NOMO-1 (cell line): ENCODE measurements at regions not wholly inside any gene's neighbourhood (a gene's known extent, or its start where the extent isn't known, plus 50 kb on each side); places are given as distances from the start of the nearest gene placed in this dataset.

Experiments
- DNase-seq, 2 experiments: peaks; one replicate each; lab custom pipeline; 2025; ENCODE audit not compliant: unreplicated experiment in 2 of 2; lab: John Stamatoyannopoulos, UW

DNA sequence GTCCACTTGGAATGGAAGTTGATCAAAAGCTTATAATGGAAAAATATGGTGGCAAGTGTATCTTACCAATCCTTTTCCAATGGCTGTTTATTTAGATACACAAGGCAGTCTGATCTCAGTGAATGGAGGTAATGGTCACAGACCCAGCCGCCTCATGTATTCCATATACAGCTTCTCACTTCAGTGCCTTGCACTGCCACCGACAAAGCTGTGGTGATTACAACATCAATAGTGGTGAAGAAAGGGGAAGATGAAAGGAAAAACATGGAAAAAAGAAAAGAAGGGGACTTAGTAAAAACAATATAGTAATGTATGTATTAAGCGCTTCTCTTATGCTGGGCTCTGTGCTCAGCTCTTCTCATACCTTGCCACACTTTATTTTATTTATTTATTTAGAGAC lies 297.3 kb upstream of the RASA1 start:
- peak in 1 of 2 experiments; percentile 16 for DNase-seq

DNA sequence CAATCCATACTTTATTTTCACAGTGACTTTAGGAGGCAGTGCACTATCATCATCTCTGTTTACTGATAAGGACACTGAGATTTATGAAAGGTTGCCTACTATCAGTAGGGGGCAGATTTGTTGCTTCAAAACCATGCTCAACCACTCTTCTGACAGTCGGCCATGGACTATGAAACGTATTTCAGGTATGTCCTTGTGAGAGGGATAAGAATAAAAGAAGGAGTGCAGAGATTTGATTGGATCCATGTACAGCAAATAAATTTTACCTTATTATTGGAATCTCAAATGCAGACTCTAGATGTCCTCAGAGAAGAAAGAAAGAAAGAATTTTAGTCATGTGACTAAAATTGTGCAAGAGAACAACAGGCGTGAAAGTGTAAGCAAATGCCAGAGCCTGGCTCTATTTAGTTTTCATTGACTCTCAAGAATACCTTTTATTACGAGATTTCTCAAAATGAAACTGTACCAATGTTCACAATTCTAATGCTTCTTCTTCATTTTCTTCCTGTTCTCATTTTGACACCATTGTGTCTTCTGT lies 296.6 kb upstream of the RASA1 start:
- DNase-seq, result peak; percentile 22 to 57

DNA sequence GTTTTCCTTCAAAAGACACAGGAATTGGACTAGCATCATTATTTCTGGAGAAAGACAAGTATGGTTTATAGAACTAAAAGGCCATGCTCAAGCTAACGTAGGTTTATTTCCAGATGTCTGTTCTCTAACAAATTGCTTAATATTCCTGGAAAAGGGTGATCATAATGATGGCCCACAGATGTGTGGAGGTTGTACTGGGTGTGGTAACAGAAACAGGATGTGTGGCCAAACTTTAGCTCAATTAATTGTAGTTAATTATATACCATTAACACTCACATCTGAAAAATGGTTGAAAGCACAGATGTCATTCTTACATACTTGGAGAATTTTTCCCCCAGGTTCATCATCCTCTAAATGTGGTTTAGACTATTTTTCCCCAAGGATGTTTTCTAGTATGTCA lies 292.7 kb upstream of the RASA1 start:
- DNase-seq, result peak; percentile 65 to 76

DNA sequence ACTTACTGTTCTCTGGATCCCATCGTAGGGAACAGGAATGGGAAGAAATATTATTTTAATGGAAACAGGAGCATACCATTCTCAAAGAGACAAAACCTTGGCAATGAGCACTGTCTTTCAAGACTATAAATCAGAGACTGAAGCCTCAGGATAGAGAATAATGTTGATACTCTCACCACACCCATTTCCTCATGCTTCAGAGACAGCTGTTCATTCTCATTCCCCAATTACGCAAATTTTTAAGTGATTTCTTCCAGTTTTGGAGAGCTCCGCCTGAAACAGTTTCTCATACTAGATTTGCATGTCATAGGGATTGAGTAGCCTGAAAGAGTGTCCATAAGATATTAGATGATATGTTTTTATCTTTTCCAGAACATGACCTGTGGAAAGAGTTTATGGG lies 290.5 kb upstream of the RASA1 start:
- DNase-seq, result peak; percentile 71 to 77

DNA sequence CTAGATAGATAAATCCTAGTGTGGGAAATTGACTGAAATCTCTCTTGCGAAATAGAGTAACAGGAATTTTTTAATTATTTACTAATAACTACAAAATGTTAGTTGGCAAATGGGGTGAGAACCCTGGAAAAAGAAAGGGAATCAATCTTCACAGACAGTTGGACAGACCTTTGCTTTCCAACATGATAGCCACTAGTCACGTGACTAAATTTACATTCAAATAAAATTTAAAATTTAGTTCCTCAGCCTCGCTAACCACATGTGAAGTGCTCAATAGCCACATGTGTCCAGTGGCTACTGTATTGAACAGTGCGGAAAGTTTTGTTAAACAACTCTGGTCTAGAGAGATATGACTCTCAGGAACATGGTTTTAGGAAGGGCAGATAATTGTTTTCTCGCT lies 289.9 kb upstream of the RASA1 start:
- DNase-seq, result no peak

DNA sequence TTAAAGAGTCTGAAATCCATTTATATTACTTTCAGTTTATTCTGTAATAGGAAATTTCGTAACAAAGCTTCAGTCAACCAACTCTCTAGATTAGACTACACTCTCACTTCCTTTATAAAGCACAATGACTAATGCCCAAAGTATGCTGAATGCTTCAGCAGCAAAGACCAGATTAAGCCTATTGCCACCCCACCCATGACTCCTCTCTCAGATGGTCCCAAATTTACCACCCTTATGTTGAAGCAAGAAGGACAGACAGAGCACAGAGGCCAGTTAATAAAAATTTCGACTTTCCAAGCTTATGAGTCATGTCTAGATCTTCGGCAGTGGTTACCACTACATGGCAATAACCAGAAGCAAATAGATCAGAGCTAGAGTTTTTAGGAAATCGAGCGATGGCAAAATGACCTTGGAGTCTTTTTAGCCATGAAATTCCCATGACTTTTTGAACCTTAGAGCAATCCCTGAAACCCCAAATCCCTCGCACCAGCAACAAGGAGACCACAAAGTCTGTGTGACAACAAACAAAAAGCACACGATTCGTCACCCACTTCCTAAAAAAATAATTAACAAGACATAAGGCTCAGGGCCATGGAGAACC lies 287.8 kb upstream of the RASA1 start:
- peak; percentile 81 to 99 for DNase-seq

DNA sequence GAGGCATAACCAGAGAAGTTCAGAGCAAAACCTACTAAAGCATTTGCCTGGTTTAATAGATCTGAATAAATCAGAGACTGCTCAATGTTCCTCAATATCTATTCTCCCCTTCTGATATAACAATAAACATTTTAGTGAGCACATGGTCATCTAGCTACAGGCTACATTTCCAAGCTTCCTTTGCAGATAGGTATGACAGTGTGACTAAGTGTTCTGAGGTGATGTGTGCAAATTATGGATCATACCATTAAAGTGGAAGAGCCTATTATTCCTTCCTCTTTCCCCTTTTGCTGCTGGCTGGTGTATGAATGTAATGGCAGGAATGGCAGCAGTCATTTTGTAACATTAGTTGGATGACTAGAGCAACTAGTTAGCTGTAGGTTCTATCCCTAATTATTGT lies 285.8 kb upstream of the RASA1 start:
- DNase-seq, result no peak

DNA sequence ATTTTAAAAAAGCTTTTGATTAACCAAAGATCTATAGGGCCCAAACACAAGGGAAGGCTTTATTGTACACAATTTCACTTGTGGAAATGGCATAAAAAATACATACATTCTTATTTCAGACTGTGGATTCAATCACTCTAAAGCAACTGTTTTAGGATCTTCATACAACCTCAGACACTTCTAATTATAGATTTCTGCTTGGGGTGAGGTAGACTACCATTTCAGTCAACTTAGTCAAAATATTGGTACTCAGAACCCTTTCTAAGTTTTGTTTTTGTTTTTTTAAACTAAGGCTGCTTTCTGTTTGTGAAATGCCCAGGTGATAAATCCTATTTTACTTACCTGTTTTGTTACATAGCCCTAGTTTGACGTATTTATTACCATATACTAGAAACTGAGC lies 284.5 kb upstream of the RASA1 start:
- DNase-seq, result no peak

DNA sequence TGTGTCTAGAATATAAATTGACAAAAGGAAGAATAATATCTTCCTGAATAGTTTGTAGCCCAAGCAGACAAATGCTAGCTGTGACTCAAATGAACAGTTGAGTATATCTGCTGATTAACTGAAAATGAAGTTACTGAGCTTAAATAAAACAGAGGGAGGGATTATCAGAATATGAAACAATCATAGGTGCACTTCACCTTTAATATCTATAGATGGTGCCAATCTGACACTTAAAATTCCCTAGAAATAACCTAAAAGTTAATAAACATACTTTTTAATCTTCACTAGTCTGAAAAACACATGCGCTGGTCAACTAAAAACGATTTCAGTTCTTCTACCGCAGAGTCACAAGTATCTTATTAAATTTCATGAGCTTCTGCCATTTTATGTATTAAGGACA lies 280.8 kb upstream of the RASA1 start:
- no peak for DNase-seq

DNA sequence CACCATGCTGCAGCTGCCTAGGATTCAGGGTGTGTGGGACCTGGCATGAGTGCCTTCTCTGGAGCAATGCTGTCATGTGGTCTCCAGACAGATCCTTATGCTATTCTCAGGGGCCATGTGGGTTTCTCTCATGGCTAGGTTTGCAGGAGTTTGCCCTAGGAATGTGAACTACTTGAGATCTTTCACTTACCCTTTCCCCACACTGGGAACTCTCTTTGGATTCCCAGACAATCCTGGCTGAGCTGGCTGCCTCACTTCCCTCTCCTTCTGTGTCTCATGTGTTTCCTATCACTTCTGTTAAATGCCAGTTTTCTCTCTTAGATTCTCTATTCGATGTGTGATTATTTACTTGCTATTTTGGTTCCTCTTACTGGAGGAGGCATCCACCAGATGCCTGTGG lies 270.2 kb upstream of the RASA1 start:
- DNase-seq, result no peak

DNA sequence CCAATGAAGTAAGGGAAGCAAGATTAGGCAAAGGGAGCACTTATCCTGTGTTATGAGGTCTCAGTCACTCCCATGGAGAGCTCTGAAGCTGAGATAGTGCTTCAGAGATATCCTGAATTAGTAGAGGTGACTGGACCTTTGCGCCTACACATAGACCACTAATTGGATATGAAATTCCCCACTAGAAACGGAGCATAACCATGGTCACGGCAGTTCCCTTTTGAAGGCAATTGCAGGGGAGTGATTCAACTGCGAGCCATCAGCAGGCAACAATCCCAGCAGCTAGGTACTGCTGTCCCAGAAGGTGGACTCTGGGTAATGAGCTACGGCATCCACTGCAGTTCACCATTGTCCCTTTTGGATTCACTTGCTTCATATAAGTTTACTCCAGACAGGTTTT lies 267.7 kb upstream of the RASA1 start:
- DNase-seq, result no peak

DNA sequence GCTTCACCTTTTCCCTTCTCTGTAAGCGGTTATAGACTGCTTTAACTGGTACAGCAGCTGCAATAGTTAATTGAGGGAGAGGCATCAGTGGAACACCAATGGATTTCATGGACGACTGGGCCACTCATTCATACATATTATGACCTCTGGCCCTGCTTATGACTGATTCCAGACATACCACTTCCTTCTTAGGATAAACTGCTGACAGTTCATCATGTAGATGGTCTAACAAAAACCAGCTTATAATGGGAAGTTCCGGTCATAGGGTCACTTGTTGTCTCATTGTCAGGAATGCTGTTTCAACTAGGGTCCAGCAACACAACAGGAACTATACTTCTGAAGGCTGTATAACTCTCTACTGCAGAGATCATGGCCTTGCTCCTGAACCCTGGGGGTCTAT lies 265.2 kb upstream of the RASA1 start:
- no peak for DNase-seq

DNA sequence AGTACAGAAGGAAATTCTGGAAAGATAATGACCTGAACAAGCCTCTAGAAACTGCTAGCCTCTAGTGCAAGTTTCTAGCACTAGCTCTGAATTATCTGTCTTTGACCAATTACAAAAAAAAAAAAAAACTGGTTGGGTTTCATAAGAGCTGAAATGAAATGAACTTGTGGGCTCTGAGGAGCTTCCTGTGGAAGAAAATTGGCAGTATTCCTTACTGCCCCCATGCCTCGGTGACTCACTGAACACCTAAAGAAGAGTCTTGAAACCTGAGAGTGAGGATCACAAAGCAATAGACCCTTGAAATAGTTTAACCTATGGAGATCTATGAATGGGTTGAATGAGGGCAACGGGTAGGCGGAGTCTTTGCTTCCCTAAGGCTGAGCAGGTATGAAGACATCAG lies 263.6 kb upstream of the RASA1 start:
- DNase-seq, result no peak

DNA sequence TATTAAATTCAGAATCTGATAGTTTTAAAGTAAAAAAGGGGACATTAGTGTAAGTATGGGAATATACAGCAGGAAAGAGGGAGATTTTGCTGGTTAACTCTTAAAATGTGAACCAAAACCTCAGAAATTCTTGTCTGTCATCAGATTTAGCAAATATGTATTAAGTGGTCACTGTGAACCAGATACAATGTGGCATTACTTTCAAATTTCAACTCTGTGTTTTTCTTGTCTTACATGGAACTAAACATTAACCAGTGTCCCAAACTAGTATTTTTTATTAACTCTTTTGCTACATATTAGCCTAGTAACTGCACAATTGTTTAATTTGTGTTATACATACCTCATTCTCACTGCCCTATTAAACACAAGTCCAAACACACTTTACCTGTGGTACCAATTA lies 259.9 kb upstream of the RASA1 start:
- no peak for DNase-seq

DNA sequence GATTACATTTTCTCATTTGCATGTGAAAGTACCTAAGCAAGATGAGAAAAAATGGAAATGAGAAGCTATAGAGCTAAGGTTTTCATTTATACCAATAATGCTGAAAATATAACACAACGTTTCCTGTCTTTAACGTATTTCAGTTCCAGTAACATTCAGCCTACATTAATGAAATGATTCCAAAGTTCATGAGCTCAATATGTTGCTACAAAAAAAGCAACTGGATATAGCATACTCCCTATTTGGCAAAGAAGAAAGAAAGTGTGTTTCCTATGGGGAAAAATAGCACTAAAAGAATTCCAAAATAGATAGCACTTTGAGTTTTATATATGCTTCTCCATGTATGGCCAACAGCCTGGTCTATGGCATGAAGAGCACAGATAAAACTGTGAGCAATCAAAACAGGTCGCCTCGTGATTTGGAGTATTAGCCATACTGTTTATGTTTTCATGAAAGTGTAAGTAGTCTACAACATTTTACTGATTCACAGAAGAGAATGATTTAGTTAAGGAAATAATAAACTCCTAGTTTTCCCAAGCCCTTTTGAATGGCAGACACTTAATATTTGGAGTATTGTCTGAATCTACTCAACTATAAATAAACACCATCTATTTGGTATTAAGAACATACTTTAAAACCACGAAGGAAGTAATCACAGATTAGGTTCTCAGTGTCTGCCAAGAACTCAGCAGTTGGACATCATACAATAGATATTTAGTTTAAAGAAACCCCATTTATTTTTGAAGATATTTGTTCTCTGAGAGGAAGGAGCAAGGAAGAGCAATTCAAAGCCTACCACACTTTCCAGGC lies 258.7 kb upstream of the RASA1 start:
- DNase-seq, result no peak

DNA sequence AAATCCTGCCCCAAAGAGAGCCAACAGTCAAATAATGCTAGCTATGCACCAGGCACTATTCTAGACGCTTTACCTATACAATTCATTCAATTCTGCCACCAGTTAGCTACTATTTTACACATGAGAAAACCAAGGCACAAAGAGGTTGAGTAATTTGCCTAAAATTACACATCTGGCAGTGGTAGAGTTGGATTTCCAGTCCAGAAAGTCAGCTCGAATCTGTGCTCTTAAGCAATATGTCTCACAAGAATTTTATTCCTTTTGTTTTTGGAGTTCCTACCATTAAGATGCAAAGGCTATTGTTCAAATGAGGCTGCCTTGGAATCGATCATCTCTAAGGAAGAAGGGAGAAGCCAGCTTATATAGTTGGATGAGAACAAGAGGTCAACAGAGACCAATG lies 256.9 kb upstream of the RASA1 start:
- no peak for DNase-seq

DNA sequence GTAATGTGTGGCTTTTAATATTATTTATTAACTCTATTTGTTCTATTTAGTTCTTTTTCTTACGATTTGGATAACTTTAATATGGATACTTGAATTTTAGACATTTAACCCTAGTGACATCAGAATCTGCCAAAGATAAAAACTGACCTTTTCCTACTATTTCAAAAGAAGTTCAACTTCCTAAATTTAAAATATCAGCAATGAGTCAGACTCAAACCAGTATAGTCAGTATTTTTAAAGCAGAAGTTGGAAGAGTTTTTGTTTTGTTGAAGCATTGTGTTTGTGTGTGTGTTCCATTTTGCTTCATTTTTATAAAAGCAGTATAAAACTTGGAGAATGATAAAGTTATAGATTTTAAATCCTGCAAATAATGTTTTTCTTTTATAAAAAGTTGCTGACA lies 251.8 kb upstream of the RASA1 start:
- peak; percentile 56 to 89 for DNase-seq

DNA sequence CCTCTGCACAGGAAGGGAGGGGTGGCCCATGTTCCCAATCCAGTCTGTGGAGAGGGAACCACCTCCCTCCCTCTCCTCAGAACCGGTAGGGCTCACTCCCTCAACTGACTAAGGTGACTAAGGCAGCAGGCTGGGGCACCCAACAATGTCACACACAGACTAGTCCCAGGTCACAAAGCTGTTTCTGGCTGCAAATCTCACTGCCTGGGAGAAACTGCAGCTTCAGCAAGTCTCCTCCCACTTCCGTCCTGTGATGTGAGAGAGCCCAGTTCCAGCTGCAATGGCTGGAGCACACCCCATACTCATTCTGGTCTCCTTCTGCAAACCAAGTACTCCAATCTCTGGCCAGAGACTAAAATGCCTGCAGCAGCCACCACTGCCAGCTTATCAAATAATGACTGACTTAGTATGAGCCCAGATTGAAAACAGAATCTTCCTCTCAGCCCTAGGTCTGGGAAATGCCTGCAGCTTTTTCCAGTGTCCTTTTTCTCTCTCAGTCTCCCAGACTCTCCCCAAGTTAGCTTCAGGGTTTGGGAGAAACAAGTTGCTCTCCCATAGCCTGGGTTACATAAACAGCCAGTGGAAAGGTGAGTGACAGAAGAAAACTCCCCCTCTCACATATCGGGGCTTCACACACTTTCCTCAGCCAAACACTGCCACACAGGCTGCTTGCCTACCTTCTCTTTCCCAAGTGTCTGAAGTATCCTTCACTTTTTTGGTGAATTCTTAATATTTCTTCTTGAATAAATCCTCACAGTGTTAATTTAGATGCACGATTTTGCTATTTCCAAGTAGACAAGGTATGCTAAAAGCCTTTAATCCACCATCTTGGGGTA lies 247.4 kb upstream of the RASA1 start:
- DNase-seq, result peak; percentile 40 to 44

DNA sequence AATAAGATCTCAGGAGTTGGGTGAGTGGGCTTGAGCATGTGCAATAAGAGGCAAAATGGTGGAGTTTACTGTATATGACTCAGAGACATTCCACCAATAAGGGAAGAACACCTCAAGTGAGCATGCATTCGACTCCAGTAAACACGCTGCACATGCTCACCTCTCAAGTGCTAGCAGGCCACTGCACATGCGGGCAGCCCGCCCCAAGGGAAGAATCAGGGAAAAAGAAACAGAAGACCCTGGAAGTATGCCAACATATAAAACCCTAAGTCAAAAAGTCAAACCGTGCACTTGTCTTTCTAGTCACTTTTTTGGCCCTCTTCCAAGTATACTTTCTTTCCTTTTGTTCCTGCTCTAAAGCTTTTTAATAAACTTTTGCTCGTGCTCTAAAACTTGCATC lies 245.3 kb upstream of the RASA1 start:
- no peak for DNase-seq

DNA sequence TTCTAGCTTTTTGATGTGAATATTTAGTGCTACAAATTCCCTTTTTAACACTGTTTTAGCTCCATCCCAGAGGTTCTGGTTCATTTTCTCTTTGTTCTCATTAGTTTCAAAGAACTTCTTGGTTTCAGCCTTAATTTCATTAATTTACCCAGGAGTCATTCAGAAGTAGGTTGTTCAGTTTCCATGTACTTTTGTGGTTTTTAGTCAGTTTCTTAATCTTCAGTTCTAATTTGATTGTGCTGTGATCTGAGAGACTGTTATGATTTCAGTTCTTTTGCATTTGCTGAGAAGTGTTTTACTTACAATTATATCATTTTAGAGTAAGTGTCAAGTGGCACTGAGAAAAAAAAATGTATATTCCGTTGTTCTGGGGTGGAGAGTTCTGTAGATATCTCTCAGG lies 240.1 kb upstream of the RASA1 start:
- no peak for DNase-seq

DNA sequence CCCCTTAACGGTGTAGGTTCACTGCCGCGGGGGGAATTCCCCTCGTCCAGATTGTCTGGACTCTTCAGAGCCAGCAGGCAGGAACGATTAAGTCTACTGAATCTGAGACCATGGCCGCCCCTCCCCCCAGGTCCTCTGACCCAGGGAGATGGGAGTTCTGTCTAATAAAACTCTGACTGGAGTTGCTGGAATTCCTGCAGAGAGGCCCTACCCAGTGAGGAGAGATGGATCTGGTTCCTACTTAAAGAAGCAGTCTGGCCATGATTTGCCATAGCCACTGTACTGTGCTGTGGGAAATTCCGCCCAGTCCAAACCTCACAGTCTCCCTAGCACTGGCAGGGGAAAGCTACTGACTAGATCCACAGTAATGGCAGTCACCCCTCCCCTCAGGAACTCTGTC lies 237.7 kb upstream of the RASA1 start:
- no peak for DNase-seq

DNA sequence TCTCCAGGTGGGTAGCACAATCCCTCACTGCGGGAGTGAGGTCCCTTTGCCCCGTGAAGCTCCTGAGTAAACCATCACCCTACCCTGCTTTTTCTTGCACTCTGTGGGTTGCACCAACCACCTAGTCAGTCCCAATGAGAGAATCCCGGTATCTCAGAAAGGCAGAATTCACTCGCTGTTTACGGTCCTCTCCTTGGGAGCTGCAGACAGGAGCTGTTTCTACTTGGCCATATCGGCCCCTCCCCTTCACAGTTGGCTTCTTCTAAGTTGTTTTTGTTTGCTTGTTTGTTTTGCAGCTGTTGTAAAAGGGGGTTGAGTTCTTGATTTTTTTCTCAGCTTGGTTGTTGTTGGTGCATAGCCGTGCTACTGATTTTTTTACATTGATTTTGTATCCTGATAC lies 237.0 kb upstream of the RASA1 start:
- DNase-seq, result no peak
